GM13977 (cell line): ENCODE measurements at regions not wholly inside any gene's neighbourhood (a gene's known extent, or its start where the extent isn't known, plus 50 kb on each side); places are given as distances from the start of the nearest gene placed in this dataset.
"Not testable (repeated sequence)": the region's sequence is repeated elsewhere in the genome, so short reads cannot be mapped to it uniquely, and the experiment has no call there.

Source experiments
- DNase-seq: peaks from one replicate; pipeline ENCODE4 v3.0.0; 2012; ENCODE audit warnings: low spot score
- in situ Hi-C: fragments of 300-500 bp; cut with MboI; formaldehyde crosslinking; loops from one replicate; pipeline ENCODE4 v1.12.0; 2022; ENCODE audit warnings: low sequenced_read_pairs, low pct_unique_long_range_greater_than_20kb, mixed read lengths, inconsistent platforms; ENCODE audit not compliant: unreplicated experiment
- TF ChIP-seq, protein P1 (sequence below): IDR thresholded peaks from 2 replicates; pipeline ENCODE4 v1.5.1; 2012; ENCODE audit warnings: mild to moderate bottlenecking, control low read depth; ENCODE audit not compliant: insufficient read depth; ENCODE audit errors: extremely low read depth, missing control alignments

GRCh38 chr10:85491652-85492051, 874.9 kb downstream of the GRID1 start:
- DNase-seq = no peak
- TF ChIP-seq, protein P1, sequence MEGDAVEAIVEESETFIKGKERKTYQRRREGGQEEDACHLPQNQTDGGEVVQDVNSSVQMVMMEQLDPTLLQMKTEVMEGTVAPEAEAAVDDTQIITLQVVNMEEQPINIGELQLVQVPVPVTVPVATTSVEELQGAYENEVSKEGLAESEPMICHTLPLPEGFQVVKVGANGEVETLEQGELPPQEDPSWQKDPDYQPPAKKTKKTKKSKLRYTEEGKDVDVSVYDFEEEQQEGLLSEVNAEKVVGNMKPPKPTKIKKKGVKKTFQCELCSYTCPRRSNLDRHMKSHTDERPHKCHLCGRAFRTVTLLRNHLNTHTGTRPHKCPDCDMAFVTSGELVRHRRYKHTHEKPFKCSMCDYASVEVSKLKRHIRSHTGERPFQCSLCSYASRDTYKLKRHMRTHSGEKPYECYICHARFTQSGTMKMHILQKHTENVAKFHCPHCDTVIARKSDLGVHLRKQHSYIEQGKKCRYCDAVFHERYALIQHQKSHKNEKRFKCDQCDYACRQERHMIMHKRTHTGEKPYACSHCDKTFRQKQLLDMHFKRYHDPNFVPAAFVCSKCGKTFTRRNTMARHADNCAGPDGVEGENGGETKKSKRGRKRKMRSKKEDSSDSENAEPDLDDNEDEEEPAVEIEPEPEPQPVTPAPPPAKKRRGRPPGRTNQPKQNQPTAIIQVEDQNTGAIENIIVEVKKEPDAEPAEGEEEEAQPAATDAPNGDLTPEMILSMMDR = no peak
- in situ Hi-C loops = no loop called here

DNA sequence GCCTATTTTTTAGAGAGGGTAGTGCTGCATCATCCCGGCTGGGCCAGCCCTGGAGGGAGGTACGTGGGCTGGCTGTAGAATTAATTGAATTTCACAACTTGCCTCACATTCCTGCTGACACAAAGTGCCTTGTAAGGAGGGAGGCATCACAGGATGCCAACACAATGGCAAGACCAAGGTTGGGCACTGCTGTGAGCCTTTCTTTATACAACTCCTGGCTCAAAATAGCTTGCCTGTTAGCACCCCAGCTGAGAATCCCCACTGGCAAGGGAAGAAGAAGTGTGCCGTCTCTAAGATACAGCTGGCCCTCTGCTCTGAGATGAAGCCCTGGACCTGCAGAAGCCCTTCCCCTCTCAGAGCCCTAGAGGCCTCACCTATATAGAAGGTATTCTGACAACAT, 873.9 kb downstream of the GRID1 start:
- TF ChIP-seq, protein P1 = no peak
- DNase-seq = no peak
- in situ Hi-C loops = no loop called here

DNA sequence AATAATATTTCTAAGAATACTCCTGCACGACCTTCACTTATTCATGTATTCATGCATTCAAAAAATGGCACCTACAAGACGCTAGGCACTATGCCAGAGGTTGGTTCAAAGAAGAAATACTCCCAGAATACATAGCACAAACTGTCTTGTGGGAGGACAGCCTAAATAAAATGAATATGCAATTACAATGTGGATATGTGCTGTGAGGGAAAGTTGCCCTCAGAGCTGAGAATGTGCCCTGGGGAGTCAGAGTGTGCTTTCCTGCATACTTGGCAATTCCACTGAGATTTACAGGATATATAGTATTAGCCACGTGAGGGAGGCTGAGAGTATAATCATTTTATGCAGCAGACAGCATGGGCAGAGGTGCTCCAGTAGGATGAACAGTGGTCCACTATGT, 872.9 kb downstream of the GRID1 start:
- TF ChIP-seq, protein P1 = no peak
- no peak for DNase-seq
- in situ Hi-C loops = no loop called here

- DNase-seq, in situ Hi-C loops: not testable (repeated sequence)
Measured at GRCh38 chr10:85504641-85505040, 862.0 kb downstream of the GRID1 start.

- TF ChIP-seq, protein P1 = no peak
- in situ Hi-C loops = no loop called here
- DNase-seq = no peak
Measured at GRCh38 chr10:85508159-85508558, 858.4 kb downstream of the GRID1 start.

DNA sequence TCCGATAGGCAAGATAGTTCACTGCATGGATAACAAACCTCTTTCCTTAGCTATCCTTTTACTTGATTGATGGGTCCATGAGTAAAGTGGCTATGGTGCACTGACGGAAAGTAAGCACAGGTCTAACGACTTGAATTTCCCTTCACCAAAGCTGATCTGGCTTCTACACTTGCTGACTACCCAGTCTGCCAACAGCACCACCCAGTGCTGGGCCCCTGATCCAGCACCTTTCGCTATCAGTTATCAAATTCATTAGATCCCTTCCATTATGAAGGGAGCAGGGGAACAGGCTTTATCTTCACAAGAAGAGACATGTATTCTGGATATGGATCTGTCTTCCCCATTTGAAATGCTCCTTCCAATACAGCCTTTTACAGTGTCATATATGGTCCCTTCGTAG, 855.9 kb downstream of the GRID1 start:
- DNase-seq = no peak
- TF ChIP-seq, protein P1 = no peak
- in situ Hi-C loops = no loop called here

GRCh38 chr10:85513436-85513835, 853.2 kb downstream of the GRID1 start:
- TF ChIP-seq, protein P1 = no peak
- in situ Hi-C loops = no loop called here
- no peak for DNase-seq
